HG03175 (cell line): ENCODE measurements at regions not wholly inside any gene's neighbourhood (a gene's known extent, or its start where the extent isn't known, plus 50 kb on each side); places are given as distances from the start of the nearest gene placed in this dataset.
"Not testable (repeated sequence)": the region's sequence is repeated elsewhere in the genome, so short reads cannot be mapped to it uniquely, and the experiment has no call there.

ENCODE experiments used
- ATAC-seq: cut with Tn5 transposase; IDR thresholded peaks from one replicate; pipeline ENCODE4 v1.9.1; 2021; ENCODE audit warnings: mild to moderate bottlenecking, moderate library complexity; ENCODE audit not compliant: unreplicated experiment

DNA sequence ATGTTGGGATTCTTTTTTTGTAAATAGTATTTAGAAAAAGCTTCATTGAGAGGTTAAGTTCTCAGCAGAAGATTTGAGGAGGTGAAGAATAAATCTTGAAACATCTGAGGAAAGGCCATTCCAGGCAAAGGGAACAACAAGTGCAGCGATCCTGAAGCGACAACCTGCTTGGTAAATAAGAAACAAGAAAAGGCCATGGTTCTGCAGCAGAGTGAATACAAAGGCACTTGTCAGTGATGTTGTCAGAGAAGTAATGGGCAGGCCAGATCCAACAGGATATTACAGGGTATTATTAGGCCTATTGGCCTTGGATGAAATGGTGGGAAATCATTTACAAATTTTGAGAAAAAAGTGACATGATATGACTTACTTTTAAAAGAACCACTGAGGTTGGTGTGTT, 960.0 kb downstream of the PLA2G4A start:
- ATAC-seq: no peak

DNA sequence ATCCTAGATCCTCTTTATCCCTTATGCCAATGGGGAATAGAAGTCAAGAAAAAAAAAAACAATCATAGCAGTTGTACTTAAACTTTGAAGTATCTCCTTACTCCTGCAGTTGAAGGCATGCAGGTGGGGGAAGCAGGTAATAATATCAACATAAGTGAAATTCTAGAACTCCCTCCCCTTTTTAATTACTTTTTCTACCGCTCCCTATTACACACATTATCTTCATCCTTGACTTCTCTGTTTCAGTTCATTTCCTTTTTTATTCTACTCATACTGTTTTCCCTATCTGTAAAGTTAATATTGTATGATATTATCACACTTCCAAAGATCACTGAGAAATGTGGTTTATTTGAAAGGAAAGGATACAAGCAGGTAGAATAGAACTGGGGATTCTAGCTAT, 962.0 kb downstream of the PLA2G4A start:
- no peak for ATAC-seq

DNA sequence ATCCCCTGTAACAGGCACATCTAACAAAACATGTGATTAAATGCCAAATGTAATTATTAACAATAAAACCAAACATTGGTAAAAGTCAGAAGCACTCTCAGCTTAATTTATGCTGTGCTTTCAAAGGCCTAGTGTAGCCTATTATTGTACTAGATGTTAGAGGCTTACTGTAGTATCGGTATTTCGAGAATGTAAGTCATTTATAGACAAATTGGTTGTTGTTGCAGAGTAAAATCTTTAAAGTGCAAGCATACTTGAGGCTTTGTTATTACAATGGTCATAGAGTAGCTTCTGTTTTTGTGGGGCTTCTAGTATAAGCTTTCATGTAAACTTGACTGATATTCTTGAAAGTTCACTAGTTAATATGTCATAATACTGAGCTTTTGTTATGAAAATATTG, 965.8 kb downstream of the PLA2G4A start:
- no peak for ATAC-seq

DNA sequence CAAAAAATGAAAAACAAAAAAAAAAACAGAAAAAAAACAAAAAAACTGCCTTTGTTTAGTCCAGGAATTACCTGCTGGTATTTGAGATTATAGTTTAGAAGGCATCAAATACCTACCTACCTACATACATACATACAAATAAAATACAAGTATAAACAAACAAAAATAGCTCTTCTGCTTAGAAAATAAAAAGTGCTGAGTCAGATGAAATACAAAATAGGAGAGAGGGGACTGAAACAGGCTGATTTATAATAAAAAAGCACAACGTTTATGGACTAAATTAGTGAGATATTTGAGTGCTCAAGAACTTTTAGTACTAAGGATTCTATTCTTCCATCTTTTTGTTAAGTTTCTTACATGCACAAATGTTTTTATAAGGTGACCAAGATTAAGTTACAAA, 980.8 kb downstream of the PLA2G4A start:
- ATAC-seq: no peak

DNA sequence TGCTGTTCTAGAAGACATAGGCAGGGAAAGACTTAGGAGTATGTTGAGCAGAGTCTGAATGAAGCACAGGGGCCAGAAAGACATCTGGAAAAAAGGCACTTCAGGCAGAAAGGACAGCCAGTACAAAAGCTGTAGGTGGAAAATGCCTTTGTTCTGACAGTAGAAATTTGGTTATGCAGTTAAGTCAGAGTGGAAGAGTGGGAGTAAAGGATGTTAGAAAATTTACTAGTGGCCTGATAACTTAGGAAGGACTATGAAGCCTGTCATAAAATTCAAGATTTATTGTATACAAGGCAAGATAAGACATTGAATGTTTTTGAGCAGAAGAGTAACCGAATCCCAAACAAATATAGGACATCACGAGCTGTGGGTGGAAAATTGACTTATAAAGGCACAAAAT, 987.9 kb downstream of the PLA2G4A start:
- ATAC-seq: no peak

DNA sequence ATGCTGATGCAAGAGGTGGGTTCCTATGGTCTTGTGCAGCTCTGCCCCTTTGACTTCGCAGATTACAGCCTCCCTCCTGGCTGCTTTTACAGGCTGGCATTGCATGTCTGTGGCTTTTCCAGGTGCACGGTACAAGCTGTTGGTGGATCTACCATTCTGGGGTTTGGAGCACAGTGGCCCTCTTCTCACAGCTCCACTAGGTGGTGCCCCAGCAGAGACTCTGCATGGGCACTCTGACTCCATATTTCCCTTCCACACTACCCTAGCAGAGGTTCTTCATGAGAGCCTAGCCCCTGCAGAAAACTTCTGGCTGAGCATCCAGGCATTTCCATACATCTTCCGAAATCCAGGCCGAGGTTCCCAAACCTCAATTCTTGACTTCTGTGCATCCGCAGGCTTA, 989.0 kb downstream of the PLA2G4A start:
- no peak for ATAC-seq

DNA sequence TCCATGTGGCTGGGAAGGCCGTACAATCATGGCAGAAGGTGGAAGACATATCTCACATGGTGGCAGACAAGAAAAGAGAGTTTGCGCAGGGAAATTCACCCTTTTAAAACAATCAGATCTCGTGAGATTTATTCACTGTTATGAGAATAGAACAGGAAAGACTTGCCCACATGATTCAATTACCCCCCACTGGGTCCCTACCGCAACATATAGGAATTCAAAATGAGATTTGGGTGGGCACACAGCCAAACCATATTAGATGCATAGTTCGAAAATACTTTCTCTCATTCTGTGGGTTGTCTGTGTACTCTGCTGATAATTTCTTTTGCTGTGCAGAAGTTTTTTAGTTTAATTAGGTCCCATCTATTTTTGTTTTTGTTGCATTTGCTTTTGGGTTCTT, 990.3 kb downstream of the PLA2G4A start:
- ATAC-seq: no peak

DNA sequence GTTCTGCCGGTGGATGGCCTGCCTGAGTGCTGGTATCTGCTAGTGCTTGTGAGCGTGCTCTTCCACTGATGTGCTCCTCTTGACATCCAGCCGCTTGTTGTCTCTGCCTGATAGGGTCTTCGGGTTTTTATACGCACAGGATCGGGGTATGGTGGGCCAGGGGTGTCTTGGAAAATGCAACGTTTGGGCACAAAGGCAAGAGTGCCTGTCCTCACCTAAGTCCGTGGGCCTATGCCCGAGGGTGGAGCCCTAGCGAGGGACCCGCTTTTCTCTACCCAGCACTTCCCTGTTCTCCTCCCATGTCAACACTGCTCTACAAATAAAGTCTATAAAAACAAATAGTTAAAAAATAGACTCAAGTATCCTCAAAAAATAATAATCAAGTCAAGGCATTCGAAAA, 1007.8 kb downstream of the PLA2G4A start:
- ATAC-seq: no peak

DNA sequence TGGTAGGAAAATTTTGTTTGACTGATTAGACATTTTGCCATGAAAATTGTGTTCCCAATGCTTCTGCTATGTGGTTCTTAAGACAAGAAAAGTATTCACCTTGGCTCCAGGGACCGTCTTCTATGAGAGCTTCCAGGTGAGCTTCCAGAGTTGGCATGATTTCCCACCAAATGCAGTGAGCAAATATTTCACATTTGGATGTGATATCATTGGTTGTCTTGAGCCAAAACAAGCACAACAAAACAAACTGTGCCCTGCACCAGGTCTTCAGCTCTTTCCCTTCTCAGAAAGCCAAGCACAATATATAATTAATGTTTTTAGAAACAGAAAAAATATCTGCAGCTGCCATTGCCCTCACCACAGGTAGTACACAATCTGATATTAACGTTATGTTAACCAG, 1009.0 kb downstream of the PLA2G4A start:
- ATAC-seq: no peak

DNA sequence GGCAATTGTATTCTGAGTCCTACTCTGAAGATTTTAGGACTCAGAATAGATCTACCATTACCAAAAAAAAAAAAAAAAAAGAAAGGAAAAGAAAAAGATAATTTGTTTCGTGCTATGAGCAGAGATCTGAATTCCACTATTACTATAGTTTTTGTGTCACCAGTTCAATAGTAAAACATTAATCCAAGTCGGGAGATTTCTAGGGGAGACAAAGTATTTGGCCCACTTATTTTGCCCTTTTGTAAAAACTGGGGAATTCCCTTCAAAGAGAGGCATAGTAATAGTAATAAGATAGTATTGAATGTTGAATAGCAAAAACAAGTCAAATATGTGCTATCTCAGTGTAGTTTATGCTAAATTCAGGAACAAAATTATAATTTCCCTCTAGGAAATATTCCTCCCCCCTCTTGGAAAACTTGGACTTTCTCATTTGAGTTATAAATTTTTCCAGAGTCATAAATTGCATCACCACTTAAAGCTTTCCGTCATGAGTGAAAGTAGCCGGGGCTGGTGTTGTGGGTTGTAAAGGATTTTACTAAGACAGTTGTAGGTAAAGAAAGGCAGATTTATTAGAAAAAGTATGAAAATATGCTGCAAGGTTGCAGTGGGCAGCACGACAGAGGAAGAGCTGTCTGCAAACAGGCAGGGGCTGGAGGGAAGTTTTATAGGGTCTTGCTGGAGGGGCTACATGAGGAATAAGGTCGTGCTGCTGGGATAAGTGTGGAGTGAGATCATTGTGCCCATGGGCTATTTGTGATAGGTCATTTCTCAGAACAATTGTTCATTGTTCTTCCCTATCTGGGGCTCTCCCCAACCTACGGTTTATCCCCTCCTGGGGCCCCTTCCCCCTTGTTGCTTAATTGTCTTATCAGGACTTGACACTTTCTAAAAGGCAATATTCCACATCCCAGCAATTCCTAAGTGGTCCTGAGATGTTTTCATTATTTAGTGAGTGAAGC, 1009.9 kb downstream of the PLA2G4A start:
- ATAC-seq: no peak

DNA sequence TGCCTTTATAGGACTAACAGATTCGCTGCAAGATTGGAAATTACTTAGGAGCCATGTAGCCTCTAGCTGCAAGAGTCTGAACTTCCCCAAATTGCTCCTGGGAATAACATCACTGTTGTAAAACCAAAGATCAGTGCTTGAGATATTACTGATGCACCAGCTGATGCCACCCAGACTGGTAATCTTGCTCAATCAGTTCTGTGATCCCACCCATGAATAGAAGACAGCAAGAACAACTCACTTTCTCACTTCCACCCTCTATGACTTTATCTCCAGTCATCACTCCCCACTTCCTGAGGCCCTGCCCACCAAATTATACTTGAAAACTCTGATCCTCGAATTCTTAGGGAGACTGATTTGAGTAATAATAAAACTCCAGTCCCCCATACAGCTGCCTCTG, 1011.1 kb downstream of the PLA2G4A start:
- ATAC-seq: no peak

DNA sequence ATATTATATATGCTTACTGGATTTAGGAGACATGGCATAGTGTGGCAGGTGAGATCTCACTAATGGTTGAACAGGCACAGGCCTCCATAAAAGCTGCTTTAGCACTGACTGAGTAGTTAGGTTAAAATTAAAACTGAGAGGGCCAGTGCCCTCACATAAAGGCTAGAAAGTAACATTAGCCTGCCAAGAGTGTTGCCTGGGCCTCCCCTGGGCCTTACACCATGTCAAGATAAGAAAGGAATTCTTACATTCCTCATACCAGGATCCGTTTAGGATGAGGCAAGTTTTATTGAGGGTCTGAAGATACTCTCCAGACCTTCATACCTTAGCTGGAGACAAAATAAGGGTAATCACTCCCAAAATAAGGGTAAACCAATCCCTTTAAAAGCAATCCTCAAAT, 1011.8 kb downstream of the PLA2G4A start:
- ATAC-seq: no peak

DNA sequence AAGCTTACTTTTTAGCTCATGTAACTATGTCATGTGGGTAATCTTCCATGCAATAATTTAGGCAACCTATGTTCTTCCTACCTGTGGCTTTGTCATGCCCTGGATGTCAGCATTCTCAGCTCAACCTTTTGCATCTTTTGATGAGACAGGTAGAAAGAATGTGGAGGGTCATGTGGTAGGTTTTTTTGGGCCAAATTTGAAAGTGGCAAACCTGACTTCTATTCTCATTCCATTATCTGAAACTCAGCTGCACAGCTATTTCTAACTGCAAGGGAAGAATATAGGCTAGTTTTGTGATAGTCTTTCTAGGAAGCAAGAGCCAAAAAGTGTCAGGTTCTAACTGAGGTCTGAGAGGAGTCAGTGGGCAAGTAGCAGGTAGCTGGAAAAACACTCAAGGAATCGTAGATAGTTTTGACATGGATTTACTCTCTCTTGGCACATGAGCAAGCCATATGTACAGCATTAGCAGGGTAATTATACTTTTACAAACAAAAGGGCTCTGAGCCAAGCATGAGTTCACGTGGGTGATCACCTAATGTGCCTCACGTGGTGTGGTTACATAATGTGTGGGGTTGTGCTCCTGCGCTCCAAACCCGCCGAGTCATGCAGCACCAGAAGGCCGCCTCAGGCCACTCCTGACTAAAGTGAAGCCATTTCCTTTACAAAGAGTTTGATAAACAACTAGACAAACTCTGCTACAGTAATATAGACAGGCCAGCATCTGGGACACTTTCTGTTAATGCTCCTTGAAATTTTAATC, 1013.8 kb downstream of the PLA2G4A start:
- no peak for ATAC-seq

DNA sequence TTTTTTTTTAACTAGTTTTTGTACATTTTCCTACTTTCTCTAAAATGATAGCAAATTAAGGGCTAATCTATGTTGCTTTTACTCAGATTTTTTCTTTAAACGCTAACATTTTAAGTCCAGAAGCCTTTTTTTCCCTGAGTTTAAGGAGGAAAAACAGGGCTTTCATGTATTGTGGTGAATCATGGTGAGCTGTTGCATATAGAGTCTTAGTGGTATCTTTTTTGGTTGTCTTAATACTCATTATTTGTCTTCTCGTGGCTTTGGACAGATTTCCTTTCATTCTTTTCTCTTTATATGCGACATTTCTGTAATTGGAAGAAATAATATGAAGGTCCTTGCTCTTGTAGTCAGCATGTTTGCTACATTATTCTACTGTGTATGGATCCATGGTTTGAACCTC, 1015.6 kb downstream of the PLA2G4A start:
- no peak for ATAC-seq

DNA sequence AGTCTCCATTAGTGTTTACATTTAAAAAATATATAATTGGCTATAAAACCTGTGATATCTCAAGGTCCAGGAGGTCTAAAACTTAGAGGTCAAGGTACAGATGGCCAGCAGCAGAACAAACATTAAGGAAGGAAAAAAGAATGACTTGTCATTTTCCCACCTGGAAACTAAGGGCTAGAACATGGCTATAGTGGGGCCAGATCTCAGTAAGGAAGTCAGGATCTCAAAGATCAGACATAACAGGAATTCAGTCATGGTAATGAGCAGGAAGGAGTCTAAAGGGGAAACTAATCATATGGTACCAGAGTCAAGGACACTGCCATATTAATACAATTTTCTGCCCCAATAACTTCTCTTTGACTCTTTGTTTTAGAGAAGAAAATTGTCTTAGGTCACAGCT, 1018.8 kb downstream of the PLA2G4A start:
- no peak for ATAC-seq

DNA sequence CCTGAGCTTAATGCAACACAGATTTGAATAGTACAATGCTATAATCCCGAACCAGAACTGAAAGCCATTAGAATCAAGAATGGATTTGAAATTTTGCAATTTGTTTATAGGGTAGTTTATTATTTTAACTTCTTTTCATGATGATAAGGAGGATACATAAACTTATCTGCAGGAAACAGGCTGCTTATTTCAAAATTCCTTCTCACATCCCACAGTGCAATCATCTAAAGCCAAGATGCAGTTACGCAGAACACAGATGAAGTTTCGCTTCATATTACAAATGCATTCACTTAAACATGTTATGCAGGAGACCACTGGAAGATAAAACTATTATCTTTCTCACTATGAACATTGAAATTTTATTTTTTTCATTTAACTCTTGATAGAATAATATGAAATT, 1019.6 kb downstream of the PLA2G4A start:
- no peak for ATAC-seq

DNA sequence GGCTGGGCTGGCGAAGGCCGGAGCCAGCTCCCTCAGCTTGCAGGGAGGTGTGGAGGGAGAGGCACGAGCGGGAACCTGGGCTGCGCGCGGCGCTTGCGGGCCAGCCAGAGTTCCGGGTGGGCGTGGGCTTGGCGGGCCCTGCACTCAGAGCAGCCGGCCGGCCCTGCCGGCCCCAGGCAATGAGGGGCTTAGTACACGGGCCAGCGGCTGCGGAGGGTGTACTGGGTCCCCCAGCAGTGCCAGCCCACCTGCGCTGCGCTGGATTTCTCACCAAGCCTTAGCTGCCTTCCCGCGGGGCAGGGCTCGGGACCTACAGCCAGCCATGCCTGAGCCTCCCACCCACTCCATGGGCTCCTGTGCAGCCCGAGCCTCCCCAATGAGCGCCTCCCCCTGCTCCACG, 1021.4 kb downstream of the PLA2G4A start:
- not testable (repeated sequence) for ATAC-seq

DNA sequence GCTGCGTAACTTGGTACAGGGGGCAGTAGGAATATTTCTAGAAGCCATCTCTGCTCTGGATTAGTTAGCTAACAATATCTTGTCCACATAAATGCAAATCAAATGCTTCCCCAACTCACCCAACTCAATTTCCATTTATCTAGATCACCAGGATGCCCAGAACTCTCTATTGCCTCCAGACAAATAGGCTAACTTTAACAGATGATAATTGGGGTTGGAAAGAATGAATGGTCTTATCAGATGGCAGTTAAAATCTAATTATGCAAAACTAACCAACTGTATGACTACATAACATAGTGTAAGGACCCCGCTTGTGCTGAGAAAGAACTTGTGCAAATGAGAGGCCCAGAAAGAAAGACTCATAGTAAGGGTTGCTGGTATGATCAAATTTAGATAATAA, 1024.8 kb downstream of the PLA2G4A start:
- ATAC-seq: no peak

DNA sequence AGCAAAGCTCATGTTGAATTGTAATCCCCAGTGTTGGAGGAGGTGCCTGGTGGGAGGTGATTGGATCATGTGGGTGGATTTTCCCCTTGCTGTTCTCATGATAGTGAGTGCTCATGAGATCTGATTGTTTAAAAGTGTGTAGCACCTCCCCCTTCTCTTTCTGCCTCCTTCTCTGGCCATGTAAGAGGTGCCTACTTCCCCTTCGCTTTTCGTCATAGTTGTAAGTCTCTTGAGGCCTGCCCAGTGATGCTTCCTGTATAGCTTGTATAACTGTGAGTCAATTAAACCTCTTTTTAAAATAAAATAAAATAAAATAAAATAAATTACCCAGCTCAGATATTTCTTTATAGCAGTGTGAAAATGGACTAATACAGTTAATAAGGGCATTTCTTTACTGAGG, 1025.7 kb downstream of the PLA2G4A start:
- no peak for ATAC-seq

DNA sequence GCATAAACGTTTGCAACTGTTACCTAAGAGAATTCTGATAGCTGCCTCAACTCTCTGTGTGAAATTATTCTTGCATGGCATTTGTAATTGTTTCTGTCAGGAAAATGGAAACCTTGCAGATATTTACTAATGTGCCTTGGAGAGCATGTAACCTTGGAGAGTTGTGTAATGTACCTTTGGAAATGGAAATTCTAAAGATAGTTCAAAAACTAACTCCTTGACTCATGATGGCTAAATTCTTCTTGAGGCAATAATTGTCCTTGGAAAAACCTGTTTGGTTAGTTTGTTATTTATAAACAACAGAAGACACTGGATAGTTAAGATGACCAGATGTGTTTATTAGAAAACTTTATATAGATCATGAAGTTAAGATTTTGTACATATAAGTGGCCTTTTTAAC, 1033.8 kb downstream of the PLA2G4A start:
- no peak for ATAC-seq

DNA sequence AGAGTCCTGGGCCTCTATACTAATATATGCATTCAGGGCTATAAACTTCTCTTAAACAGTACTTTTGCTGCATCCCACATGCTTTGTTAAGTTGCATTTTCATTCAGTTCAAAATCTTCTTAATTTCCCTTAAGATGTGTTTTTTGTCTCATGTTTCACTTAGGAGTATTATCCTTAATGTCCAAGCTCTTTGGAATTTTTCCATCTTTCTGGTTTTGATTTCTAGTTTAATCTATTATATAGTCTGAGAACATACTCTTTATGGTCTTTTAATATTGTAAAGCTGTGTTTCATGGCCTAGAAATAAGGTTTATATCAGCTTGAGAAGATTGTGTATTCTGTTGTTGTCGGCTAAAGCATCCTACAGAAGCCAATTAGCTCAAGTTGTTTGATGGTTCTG, 1041.8 kb downstream of the PLA2G4A start:
- ATAC-seq: no peak

DNA sequence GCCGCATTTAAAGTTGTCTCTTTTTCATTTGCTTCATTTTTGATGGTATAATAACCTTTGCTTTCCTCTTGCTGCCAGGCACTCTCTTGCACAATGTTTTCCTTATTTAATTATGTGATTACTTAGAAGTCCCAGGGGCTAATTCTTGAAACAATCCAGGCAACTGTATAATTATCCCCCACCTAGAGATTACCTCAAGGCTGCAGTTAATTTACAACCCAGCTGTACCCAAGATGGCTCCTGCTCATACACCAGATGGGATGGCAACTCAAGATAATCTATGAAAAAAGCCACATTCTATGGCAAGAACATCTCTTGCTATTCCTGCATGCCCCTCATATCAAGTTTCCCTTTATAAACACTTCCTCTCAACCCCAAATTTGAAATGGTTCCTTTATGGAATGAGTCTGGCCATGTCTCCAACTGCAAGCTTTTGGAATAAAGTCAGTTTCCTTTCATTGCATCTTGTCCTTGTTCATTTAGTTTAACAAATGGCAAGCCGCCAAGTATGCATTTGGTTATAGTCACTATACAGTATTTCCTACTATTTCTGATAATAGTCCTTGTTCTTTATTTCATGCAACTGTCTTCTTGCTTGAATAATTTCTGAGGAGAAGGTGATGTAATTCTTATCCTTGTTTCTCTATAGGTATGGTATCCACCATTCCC, 1042.6 kb downstream of the PLA2G4A start:
- no peak for ATAC-seq
